Hematopoietic multipotent progenitor cell (in vitro differentiated cells): ENCODE measurements at regions not wholly inside any gene's neighbourhood (a gene's known extent, or its start where the extent isn't known, plus 50 kb on each side); places are given as distances from the start of the nearest gene placed in this dataset.
"Not testable (repeated sequence)": the region's sequence is repeated elsewhere in the genome, so short reads cannot be mapped to it uniquely, and the experiment has no call there.

ENCODE experiments used
- DNase-seq, 3 donors: peaks; one replicate each; pipeline ENCODE4 v3.0.0-alpha.2; 2011 to 2015; ENCODE audit warnings: low read depth in 2 of 3, low spot score in 2 of 3

GRCh38 chr3:118488732-118489131 lies 545.9 kb downstream of the IGSF11 start:
- DNase-seq: no peak

- no peak for DNase-seq
Measured at GRCh38 chr3:118495206-118495605, 539.4 kb downstream of the IGSF11 start.

GRCh38 chr3:118497274-118497673 lies 537.4 kb downstream of the IGSF11 start:
- DNase-seq: no peak

- no peak for DNase-seq
Measured at GRCh38 chr3:118501152-118501551, 533.5 kb downstream of the IGSF11 start.

- no peak for DNase-seq
Measured at GRCh38 chr3:118504906-118505305, 529.7 kb downstream of the IGSF11 start.

GRCh38 chr3:118505784-118506183 lies 528.9 kb downstream of the IGSF11 start:
- DNase-seq: no peak

GRCh38 chr3:118511402-118511801 lies 523.2 kb downstream of the IGSF11 start:
- DNase-seq: no peak

GRCh38 chr3:118512301-118512700 lies 522.3 kb downstream of the IGSF11 start:
- DNase-seq: no peak

GRCh38 chr3:118525077-118525476 lies 509.6 kb downstream of the IGSF11 start:
- DNase-seq: no peak

GRCh38 chr3:118526758-118527513 lies 507.7 kb downstream of the IGSF11 start:
- no peak for DNase-seq

GRCh38 chr3:118527514-118528044 lies 507.1 kb downstream of the IGSF11 start:
- DNase-seq: no peak

GRCh38 chr3:118529554-118529953 lies 505.1 kb downstream of the IGSF11 start:
- DNase-seq: no peak

- no peak for DNase-seq
Measured at GRCh38 chr3:118530350-118530922, 504.2 kb downstream of the IGSF11 start.

- DNase-seq: not testable (repeated sequence)
Measured at GRCh38 chr3:118530927-118531356, 503.7 kb downstream of the IGSF11 start.

- no peak for DNase-seq
Measured at GRCh38 chr3:118531816-118532215, 502.8 kb downstream of the IGSF11 start.

- DNase-seq: no peak
Measured at GRCh38 chr3:118533676-118534075, 501.0 kb downstream of the IGSF11 start.

GRCh38 chr3:118534519-118534918 lies 500.1 kb downstream of the IGSF11 start:
- DNase-seq: no peak

GRCh38 chr3:118536764-118537163 lies 497.9 kb downstream of the IGSF11 start:
- DNase-seq: no peak

- no peak for DNase-seq
Measured at GRCh38 chr3:118537454-118537853, 497.2 kb downstream of the IGSF11 start.

- DNase-seq: no peak
Measured at GRCh38 chr3:118538187-118538586, 496.5 kb downstream of the IGSF11 start.

- DNase-seq: not testable (repeated sequence)
Measured at GRCh38 chr3:118539820-118540447, 494.7 kb downstream of the IGSF11 start.

GRCh38 chr3:118540448-118540821 lies 494.2 kb downstream of the IGSF11 start:
- DNase-seq: not testable (repeated sequence)
